ENCODE measurements at regions not wholly inside any gene's neighbourhood (a gene's known extent, or its start where the extent isn't known, plus 50 kb on each side); places are given as distances from the start of the nearest gene placed in this dataset.
"Not testable (repeated sequence)": the region's sequence is repeated elsewhere in the genome, so short reads cannot be mapped to it uniquely, and the experiment has no call there.

DNA sequence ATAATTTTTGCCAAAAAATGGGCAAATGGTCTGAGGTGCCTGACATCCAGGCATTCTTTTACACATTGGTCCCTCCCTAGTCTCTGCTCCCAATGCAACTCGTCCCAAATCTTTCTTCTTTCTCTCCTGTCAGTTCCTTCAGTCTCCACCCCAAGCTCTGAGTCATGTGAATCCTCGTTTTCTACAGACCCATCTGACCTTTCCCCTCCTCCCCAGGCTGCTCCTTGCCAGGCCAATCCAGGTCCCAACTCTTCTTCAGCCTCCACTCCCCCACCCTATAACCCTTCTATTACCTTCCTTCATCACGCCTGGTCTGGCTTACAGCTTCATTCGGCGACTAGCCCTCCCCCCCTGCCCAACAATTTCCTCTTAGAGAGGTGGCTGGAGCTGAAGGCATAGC is 55.3 kb downstream of the BBS10 start:
- DNase-seq (ENCODE audit: low read depth in 4 of 4, low spot score in 2 of 4) = not testable (repeated sequence)

DNA sequence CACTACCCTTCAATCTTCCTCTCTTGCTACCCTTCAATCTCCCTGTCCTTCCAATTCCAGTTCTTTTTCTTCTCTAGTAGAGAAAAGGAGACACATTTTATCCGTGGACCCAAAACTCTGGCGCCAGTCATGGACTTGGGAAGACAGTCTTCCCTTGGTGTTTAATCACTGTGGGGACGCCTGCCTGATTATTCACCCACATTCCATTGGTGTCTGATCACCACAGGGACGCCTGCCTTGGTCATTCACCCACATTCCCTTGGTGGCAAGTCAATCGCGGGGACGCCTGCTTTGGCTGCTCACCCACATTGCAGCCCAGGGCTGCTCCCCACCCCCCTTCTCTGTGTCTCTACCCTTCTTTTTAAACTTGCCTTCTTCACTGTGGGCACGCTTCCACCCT is 55.9 kb downstream of the BBS10 start:
- DNase-seq (ENCODE audit: low read depth in 4 of 4, low spot score in 2 of 4) = not testable (repeated sequence)

DNA sequence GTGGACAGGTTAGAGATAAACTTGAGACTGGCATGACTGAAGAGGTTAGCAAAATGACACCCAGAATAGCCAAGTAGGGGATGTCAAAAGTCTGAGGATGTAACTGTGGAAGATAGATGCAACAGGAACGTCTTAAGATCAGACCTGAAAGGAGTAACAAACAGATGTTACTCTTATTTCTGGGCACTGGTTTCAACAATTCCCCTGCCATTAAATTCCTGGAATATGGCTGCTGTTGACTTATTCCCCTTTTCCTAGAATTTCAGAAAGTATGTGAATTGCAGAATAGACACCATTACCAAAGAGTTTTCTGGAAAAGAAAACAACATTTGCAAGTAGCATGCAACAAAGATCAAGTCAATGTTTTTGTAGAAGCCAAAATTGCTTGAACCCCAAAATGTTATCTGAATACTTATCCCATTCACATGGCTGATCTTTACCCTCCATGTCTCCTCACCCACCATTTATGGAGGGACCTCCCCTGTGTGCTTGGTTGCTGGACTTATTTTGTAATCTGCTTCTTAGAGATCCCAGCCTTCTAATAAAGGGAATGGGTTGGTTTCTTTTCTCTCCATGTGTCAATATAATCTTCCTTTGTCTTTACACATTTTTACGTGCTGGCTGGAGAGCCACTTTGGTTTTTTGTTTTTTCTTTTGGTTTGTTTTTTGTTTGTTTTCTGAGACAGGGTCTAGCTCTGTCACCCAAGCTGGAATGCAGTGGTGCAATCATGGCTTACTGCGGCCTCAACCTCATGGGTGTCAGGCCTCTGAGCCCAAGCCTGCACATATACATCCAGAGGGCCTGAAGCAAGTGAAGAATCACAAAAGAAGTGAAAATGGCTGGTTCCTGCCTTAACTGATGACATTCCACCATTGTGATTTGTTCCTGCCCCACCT is 57.0 kb downstream of the BBS10 start:
- DNase-seq (ENCODE audit: low read depth in 4 of 4, low spot score in 2 of 4) = no peak

DNA sequence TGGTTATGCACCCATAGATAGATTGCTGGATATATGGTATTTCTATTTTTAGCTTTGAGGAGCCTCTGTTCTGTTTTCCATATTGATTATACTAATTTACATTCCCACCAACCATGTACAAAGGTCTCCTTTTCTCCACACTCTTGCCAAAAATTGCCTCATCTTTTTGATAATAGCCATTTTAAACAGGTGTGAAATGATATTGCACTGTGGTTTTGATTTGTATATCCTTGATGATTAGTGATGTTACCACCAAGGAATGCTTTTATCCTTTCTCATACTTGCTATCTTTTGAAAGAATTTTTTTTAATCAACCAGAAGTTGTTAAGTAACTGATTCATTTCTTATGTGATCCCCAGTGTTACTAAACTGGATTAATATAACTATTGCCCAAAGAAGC is 60.0 kb downstream of the BBS10 start:
- DNase-seq (ENCODE audit: low read depth in 4 of 4, low spot score in 2 of 4) = no peak

DNA sequence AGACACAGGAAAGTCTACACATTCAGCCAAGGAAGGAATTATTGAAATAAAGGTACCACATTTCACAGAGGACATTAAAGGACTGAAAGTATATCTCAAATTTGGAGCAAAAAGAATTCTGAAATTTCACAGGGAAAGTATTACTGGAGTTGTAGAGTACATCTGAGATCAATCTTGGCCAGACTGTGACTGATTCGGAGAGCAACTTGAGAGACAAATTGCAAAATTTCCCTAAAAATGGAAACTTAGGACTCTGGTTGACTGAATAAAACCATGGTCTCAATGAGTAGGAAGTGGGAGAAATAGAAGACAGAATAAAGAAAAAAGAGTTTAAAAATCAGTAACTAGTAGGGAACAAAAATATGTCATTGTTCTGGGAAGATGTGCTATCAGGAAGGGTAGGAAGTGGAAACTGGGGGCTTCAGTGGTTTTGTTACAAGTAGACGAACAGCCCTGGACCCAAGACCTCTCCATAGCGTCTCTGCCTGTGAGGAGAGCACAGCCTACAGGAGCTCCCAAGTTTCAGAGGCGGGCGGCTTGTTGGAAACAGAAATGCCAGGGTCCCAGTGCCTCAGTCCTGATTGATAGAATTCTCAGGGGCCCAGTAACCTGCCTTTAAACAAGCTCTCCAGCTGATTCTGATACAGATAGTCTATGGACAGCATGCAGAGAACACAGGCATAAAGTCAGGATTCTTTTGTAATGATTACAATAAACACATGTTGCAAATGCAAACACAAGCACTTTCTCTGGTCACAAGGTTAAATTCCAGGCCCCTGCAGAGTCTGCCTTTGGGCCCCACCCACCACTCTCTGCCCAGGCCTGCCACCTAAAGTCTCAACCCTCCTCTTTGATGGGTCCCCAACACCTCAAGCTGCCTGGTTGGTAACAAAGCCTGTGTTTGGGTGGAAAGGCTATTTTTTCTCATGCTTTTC is 63.1 kb downstream of the BBS10 start:
- DNase-seq (ENCODE audit: low read depth in 4 of 4, low spot score in 2 of 4) = no peak

DNA sequence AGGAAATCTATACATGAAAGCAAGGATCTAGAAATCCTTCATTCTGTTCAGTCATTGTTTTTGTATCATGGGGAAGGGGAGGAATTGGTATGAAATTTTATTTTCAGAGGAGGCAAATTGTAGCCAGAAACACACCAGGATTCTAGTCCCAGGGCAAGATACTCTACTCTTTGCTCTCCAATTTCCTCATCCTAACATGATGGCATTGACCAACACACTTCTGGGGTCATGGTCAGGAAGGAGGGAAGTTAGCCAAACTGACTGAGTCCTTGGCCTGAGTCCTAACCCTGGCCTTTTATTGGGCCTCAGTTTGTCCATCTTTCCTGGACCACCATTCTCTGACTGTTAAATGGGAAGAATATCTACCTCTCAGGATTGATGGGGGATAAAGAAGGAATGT is 65.5 kb downstream of the BBS10 start:
- no peak for DNase-seq (ENCODE audit: low read depth in 4 of 4, low spot score in 2 of 4)

DNA sequence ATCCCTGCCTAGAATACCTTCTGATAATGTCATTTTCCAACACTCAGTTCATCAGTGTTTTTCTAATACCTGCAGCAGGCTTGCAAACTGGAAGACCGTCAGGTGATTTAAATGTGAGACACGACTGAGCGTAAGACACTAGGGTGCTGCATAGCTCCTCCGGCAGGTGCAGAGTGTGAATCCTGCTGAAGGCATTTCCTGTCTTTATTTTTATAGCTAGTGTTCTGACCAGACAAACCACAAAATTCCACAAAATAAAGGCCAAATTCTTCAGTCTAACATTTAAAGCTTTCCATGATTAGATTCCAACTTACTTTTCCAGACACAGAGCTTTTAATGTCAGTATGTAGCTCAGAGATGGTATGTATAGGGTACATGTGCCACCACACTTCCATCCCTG is 70.7 kb downstream of the BBS10 start:
- no peak for DNase-seq (ENCODE audit: low read depth in 4 of 4, low spot score in 2 of 4)

DNA sequence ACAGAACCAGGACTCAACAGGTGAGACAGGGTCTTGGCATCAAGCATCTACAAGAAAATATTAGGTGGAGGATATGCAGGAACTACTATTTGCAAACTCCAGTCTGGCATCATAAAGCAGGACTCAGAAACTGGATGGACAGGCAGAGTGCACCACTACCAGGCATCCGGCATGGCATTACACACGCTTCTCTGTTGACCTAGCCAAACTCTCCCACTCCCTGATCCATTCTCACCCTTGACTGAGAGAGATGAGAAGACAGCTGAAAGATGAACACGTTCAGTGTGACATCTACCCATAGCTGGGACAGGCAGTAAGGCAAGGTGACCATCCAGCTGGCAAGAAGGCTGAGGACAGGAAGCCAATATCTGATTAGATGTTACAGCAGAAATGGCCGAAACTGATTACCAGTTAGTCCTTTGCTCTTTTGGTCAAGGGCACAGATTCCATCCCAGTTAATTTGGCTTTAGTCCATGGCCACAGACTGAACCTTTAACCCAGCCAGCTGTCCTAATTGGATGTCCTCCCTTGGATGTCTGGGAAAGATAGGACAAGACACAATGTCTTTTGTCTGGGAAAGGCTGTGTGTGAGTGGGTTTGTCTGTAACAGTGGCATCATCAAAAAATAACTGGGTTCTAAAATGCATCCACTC is 71.6 kb downstream of the BBS10 start:
- no peak for DNase-seq (ENCODE audit: low read depth in 4 of 4, low spot score in 2 of 4)

DNA sequence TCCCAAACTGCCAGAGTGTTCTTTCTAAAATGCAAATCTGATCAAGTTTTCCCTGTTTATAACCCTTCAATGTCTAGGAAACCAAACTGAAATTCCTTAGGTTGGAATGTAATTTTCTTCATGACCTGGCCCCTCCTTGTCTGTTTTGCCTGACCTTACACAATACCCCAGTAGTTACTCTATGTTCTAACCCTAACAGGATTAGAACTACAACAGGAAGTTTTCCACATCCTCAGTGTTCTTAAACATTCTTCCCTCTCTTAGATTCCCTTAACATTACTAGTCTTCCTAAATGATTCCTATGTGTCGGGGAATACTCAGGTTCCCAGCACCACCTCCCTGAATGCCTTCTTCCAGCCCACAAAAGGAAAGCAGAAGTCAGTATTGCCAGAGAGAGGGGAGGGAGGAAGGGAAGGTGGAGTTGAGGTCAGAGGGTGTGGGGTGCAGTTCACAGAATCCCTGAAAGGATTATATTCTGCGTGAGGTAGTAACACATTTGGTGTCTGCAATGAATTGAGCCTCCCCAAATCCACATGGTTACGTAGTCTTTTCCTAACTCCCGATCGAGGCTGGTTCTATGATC is 72.6 kb downstream of the BBS10 start:
- no peak for DNase-seq (ENCODE audit: low read depth in 4 of 4, low spot score in 2 of 4)

DNA sequence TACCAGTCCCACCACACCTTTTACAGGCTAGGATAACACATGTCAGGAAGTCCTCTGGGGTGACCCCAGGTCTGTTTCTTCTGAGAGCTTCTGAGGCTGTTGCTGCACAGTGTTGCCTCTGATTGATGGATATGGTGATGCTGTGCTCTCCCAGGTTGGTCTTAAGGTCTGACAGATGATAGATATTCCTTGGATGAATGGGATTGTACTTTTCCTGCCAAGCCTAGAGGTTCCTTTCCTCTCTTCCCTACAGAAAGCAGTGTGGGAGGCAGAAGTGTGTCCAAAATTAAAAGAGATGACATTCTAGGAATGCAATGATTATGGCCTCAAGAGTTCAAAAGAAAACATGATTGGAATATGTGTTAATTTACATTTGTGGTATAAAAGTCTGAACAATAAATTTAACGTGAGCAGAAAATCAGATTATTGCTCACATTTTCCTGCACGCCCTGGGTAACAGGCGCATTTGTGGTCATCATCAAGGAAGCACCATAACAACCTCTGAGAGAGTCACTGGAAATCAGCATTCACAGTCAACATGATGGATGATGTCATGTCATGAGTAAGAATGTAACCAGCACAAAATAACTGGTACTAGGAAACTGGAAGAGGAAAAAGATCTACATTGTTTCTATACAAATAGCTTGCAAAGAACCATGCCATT is 73.7 kb downstream of the BBS10 start:
- no peak for DNase-seq (ENCODE audit: low read depth in 4 of 4, low spot score in 2 of 4)

DNA sequence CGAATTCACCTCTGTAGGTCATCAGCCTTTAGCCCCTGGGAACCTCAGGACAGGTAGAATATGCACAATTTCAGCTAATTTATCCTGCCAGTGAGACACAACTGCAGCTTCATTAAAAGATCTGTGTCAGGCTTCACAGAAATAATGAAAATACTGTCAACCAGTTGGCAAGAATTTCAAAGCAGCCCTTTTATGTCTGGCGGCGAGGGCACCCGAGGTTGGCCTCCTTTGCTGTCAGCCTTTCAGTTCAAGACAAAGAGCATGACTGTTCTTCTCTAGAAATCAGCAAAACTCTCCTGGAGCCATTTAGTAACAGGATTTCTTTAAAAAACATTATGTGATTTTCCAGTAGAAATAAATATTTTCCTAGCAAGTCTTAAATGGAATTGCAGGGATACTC is 75.9 kb downstream of the BBS10 start:
- no peak for DNase-seq (ENCODE audit: low read depth in 4 of 4, low spot score in 2 of 4)

DNA sequence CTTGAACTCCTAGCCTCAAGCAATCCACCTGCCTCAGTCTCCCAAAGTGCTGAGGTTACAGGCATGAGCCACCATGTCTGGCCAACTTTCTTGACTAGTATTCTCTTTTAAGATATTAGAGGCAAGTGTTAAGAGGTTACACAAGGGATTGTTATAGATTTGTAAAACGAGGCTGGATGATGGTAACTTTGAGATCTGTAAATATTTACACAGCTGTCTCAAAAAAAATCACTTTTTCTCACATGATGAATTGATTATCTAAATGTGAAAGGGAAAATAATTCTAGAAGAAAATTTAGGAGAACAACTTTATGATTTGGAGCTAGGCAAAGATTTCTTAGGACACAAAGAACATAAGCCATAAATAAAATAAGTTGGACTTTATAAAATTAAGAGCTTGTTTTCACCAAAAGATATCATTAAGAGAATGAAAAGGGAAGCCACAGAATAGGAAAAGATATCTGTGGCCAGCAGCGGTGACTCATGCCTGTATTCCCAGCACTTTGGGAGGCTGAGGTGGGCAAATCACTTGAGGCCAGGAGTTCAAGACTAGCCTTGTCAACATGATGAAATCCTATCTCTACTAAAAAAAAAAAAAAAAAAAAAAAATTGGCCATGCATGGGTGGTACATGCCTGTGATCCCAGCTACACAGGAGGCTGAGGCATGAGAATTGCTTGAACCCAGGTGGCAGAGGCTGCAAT is 77.4 kb downstream of the BBS10 start:
- DNase-seq (ENCODE audit: low read depth in 4 of 4, low spot score in 2 of 4) = no peak

DNA sequence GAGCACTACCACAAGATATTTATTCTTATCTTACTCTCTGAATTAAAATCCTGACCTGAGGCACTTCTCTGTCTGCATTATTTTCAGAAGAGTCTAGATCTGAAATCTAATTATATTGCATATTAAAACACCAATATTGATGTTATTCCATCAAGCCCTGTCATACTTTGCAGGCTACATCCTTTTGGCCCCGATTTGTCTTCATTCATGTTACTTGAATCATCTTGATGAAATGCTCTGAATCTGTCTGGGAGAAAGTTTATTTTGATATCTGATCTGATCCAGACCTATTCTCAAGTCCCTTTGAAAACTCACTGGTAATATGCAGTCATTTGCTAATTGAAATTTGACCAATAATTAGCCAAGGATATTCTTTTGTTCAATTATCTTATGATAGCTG is 79.9 kb downstream of the BBS10 start:
- DNase-seq (ENCODE audit: low read depth in 4 of 4, low spot score in 2 of 4) = no peak

DNA sequence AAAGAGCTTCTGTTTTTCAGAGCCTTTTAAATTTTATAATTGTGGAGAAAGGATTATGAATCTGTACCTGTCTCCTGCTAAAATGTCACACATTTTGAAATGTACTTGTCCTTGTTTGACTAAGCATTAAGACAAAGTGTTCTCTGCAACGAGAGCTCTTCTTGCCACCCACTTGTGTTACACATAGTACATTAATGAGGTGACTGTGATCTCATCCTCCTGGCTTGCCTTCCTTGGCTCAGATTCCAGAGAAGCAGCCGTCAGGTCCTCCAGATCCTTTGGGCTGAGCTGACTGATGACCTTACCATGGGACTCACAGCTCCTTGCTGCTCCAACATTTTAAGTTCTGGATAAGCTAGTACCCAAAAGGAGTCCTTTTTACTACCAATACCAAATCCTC is 81.4 kb downstream of the BBS10 start:
- DNase-seq (ENCODE audit: low read depth in 4 of 4, low spot score in 2 of 4) = no peak

DNA sequence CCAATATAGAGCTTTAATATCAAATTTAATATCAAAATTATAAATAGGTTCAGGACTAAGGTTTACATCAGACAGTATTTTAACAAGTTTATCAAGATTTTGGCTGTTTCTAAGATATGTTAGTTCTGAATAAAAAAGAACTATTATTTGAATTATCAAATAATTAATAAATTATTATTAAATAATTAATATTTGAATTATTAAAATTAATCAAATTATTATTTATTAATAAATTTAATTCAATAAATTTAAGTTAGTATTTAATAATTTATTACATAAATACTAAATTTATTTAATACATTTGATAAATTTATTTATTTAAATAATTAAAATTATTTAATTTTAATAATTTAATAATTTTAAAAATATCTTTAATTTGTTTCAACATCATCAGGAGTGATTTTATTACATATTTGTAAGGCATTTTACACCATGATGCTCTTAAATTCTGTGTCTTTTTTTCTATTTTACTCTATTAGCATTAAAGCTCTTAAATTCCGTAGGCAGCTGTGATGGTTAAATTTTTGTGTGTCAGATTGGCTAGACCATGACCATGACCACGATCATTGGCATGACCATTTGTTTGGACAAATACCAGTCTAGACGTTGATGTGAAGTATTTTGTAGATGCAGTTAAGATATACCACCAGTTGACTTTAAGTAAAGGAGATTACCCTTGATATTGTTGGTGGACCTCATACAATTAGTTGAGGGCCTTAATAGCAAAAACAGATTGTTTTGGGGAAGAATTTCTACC is 82.6 kb downstream of the BBS10 start:
- no peak for DNase-seq (ENCODE audit: low read depth in 4 of 4, low spot score in 2 of 4)

DNA sequence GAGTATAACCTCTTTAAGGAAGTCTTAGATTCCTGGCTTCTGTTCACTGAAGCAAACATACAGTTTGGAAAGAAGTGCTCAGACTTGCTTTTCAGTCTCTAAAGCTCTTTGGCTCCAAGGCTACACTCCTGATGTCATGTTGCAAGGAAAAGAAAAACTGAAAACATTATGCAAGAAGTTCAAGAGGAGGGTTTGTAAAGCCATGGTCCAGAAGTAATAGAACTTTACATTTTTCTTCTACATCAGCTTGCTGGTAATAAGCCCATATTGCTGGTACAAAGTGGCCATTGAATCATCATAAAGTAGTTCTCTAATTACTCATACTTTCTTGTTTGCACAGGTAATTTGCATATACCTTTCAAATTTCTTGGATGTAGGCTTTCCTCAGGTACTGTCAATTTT is 83.6 kb downstream of the BBS10 start:
- no peak for DNase-seq (ENCODE audit: low read depth in 4 of 4, low spot score in 2 of 4)

DNA sequence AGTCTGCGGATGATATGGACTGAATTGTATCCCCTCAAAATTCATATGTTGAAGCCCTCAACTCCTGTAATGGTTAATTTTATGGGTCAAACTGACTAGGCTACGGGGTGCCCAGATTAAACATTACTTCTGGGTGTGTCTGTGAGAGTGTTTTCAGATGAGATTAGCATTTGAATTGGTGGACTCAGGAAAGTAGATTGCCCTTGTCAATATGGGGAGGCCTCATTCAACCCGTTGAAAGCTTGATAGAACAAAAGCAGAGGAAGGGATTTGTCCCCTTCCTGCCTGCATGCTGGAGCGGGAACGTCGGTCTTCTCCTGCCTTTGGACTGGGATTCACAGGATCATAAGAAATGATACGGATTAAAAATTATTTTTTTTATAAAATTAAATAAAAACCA is 84.5 kb downstream of the BBS10 start:
- DNase-seq (ENCODE audit: low read depth in 4 of 4, low spot score in 2 of 4) = no peak

DNA sequence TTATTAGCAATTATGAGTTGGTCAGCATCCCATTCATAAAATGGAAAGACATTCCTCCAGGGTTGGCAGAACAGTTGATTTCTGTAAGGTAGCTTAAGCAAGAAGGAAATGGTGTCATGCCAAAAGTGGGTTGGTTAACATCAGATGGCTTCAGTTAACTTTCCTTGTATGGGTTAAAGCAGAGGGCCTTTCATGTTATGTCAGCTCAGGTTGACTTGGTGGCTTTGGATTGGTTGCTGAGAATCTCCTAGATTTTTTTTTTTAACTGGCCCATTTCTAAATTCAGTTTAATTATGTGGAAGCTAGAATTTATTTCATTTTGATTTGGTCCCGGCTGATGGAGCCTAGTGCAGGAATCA is 87.8 kb downstream of the BBS10 start:
- no peak for DNase-seq (ENCODE audit: low read depth in 4 of 4, low spot score in 2 of 4)
